ENCODE measurements at regions not wholly inside any gene's neighbourhood (a gene's known extent, or its start where the extent isn't known, plus 50 kb on each side); places are given as distances from the start of the nearest gene placed in this dataset.
A peak's percentile ranks its signal among the peaks of the same experiment; 100 is the strongest.

GRCh38 chr11:97742717-97743116 is 1278.0 kb upstream of the CNTN5 start:
- Histone ChIP-seq H3K4me3 (no peak overlapping the region), H3K4me1 (no peaks in the 10 kb centered on the region), H3K36me3 (no peaks in the 10 kb centered on the region), H3K9me3 (peaks cover 0 to 37% (median 11%) of the 10 kb centered on the region in 8 donors), H3K27me3 (replicated peaks in 1 of 7) (no peaks in the 10 kb centered on the region), H3K27ac (no peak overlapping the region)
- intact Hi-C loops (cut with DNase I; ENCODE audit: low total_unique reads) = no loop called here
- 51 to 71% (median 62%) methylated on average over 3 of the region's 3 CpGs for WGBS, 5 donors
- no peak for TF ChIP-seq POLR2AphosphoS5 (IDR thresholded peaks at IDR 0.05)
- TF ChIP-seq POLR2A (IDR thresholded peaks at IDR 0.05) = no peak
- no peak for TF ChIP-seq CTCF (IDR thresholded peaks at IDR 0.05 in 8 of 11, conservative IDR thresholded peaks at IDR 0.05 in 3 of 11)
- DNase-seq = no peak

- intact Hi-C loops (cut with DNase I; ENCODE audit: low total_unique reads) = no loop called here
These were observed 1277.5 kb upstream of the CNTN5 start for GRCh38 chr11:97743205-97743742.

GRCh38 chr11:97745515-97746050 is 1275.2 kb upstream of the CNTN5 start:
- Histone ChIP-seq H3K27ac (no peak overlapping the region), H3K27me3 (replicated peaks in 1 of 7) (no peaks in the 10 kb centered on the region), H3K9me3 (peaks cover 0 to 29% (median 4%) of the 10 kb centered on the region in 8 donors), H3K4me1 (no peaks in the 10 kb centered on the region), H3K36me3 (no peaks in the 10 kb centered on the region), H3K4me3 (no peak overlapping the region)
- intact Hi-C loops (cut with DNase I; ENCODE audit: low total_unique reads) = no loop called here
- DNase-seq = peak; percentile 68
- TF ChIP-seq POLR2A (IDR thresholded peaks at IDR 0.05) (no peak), POLR2AphosphoS5 (IDR thresholded peaks at IDR 0.05) (no peak), CTCF (IDR thresholded peaks at IDR 0.05 in 8 of 11, conservative IDR thresholded peaks at IDR 0.05 in 3 of 11) (no peak)
- 79 to 87% (median 84%) methylated on average over 20 to 32 of the region's 32 CpGs for WGBS, 5 donors

More at GRCh38 chr11:97743205-97743742, 1277.5 kb upstream of the CNTN5 start:
- DNase-seq = no peak
- H3K36me3 ChIP-seq = no peaks in the 10 kb centered on the region
- TF ChIP-seq POLR2A (IDR thresholded peaks at IDR 0.05) = no peak
- no peak for TF ChIP-seq CTCF (IDR thresholded peaks at IDR 0.05 in 8 of 11, conservative IDR thresholded peaks at IDR 0.05 in 3 of 11)
- no peak overlapping the region for H3K4me3 ChIP-seq
- H3K4me1 ChIP-seq = no peaks in the 10 kb centered on the region
- no peak overlapping the region for H3K27ac ChIP-seq
- no peaks in the 10 kb centered on the region for H3K27me3 ChIP-seq (replicated peaks in 1 of 7)
- peaks cover 0 to 37% (median 8%) of the 10 kb centered on the region in 8 donors for H3K9me3 ChIP-seq
- 81 to 93% (median 86%) methylated on average over 3 of the region's 3 CpGs for WGBS, 5 donors

GRCh38 chr11:97746818-97747217 is 1273.9 kb upstream of the CNTN5 start:
- intact Hi-C loops (cut with DNase I; ENCODE audit: low total_unique reads) = no loop called here
- no peak for TF ChIP-seq POLR2AphosphoS5 (IDR thresholded peaks at IDR 0.05)
- 0 to 43% (median 38%) methylated on average over 1 of the region's 1 CpG for WGBS, 5 donors

More at GRCh38 chr11:97746818-97747217, 1273.9 kb upstream of the CNTN5 start:
- Histone ChIP-seq H3K4me3 (no peak overlapping the region), H3K4me1 (no peaks in the 10 kb centered on the region), H3K9me3 (peaks cover 0 to 29% (median 5%) of the 10 kb centered on the region in 8 donors), H3K27me3 (replicated peaks in 1 of 7) (no peaks in the 10 kb centered on the region), H3K36me3 (no peaks in the 10 kb centered on the region), H3K27ac (no peak overlapping the region)
- no peak for DNase-seq
